ENCODE measurements at regions not wholly inside any gene's neighbourhood (a gene's known extent, or its start where the extent isn't known, plus 50 kb on each side); places are given as distances from the start of the nearest gene placed in this dataset.

DNA sequence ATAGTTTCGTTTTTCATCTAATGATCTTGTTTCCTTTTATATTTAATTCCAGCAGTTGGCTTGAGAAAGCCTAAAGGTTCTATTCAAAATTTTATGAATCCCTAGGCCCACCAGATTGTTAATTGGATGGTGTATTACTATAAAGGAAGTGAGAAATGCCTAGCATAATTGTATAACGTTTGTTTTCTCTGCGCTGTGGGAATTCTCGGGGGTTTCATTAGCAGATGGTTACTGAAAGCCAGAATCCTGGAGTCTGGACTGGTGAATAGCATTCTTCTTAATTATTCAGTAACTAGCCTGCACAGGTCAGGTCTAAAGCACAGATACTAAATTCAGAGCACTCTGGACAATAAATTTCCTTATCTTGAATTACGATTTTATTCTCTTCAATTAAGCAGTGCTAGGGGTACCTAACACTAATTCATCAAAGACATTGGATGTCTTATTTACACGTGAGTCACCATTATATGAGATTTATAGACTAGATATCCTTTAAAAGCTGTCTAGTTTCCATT lies 459.4 kb downstream of the DTHD1 start:
- no peak for TF ChIP-seq POLR2A (IDR thresholded peaks at IDR 0.05)
- TF ChIP-seq, protein P1, sequence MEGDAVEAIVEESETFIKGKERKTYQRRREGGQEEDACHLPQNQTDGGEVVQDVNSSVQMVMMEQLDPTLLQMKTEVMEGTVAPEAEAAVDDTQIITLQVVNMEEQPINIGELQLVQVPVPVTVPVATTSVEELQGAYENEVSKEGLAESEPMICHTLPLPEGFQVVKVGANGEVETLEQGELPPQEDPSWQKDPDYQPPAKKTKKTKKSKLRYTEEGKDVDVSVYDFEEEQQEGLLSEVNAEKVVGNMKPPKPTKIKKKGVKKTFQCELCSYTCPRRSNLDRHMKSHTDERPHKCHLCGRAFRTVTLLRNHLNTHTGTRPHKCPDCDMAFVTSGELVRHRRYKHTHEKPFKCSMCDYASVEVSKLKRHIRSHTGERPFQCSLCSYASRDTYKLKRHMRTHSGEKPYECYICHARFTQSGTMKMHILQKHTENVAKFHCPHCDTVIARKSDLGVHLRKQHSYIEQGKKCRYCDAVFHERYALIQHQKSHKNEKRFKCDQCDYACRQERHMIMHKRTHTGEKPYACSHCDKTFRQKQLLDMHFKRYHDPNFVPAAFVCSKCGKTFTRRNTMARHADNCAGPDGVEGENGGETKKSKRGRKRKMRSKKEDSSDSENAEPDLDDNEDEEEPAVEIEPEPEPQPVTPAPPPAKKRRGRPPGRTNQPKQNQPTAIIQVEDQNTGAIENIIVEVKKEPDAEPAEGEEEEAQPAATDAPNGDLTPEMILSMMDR (IDR thresholded peaks at IDR 0.05) = no peak
